Left colon (tissue), 2 donors: ENCODE measurements at regions not wholly inside any gene's neighbourhood (a gene's known extent, or its start where the extent isn't known, plus 50 kb on each side); places are given as distances from the start of the nearest gene placed in this dataset.
"Not testable (repeated sequence)": the region's sequence is repeated elsewhere in the genome, so short reads cannot be mapped to it uniquely, and the experiment has no call there.

Experiments used
- ATAC-seq: fragments of 200-7000 bp; cut with Tn5 transposase; one replicate; pipeline ENCODE4 v1.9.1; 2020; ENCODE audit warnings: mild to moderate bottlenecking, moderate library complexity
- DNase-seq, 2 donors: peaks; one replicate each; pipeline ENCODE4 v3.0.0-alpha.2; 2020
- intact Hi-C, 2 donors: fragments of 100-400 bp; cut with DNase I in 1 of 2; cut with micrococcal nuclease in 1 of 2; formaldehyde crosslinking; loops; one replicate each; pipeline versions ENCODE4 v1.11.2 to v1.14.0; 2022; cut with DNase I, micrococcal nuclease
- donor health status: DM: no; HTN: no; CAD: no.
- donor health status: DM: yes; HTN: yes; CAD: no.

- intact Hi-C loops, DNase-seq, ATAC-seq: not testable (repeated sequence)
Observed at GRCh38 chr11:3516934-3517567, 124.7 kb downstream of the ART5 start.

GRCh38 chr11:3516345-3516933 is 125.4 kb downstream of the ART5 start:
- DNase-seq, intact Hi-C loops, ATAC-seq: not testable (repeated sequence)

GRCh38 chr11:3514635-3515424 is 127.0 kb downstream of the ART5 start:
- DNase-seq, ATAC-seq, intact Hi-C loops: not testable (repeated sequence)

- DNase-seq, ATAC-seq, intact Hi-C loops: not testable (repeated sequence)
Observed at GRCh38 chr11:3513311-3513710, 128.5 kb downstream of the ART5 start.

GRCh38 chr11:3512751-3513150 is 129.0 kb downstream of the ART5 start:
- ATAC-seq, intact Hi-C loops, DNase-seq: not testable (repeated sequence)

- intact Hi-C loops, ATAC-seq: not testable (repeated sequence)
- DNase-seq, result peak; percentile 8 to 25
Observed at GRCh38 chr11:3512133-3512703, 129.6 kb downstream of the ART5 start.

- DNase-seq, intact Hi-C loops: not testable (repeated sequence)
- ATAC-seq, result peak; percentile 68
Observed at GRCh38 chr11:3511416-3512132, 130.2 kb downstream of the ART5 start.

- intact Hi-C loops, DNase-seq, ATAC-seq: not testable (repeated sequence)
Observed at GRCh38 chr11:3509563-3509962, 130.6 kb upstream of the ZNF195 start.

GRCh38 chr11:3499198-3499597 is 120.3 kb upstream of the ZNF195 start:
- intact Hi-C loops, DNase-seq, ATAC-seq: not testable (repeated sequence)

- intact Hi-C loops, ATAC-seq, DNase-seq: not testable (repeated sequence)
Observed at GRCh38 chr11:3498356-3498755, 119.4 kb upstream of the ZNF195 start.

GRCh38 chr11:3493152-3493551 is 114.2 kb upstream of the ZNF195 start:
- ATAC-seq, intact Hi-C loops, DNase-seq: not testable (repeated sequence)

- intact Hi-C loops, DNase-seq, ATAC-seq: not testable (repeated sequence)
Observed at GRCh38 chr11:3488003-3488402, 109.1 kb upstream of the ZNF195 start.

- ATAC-seq, intact Hi-C loops, DNase-seq: not testable (repeated sequence)
Observed at GRCh38 chr11:3485737-3486136, 106.8 kb upstream of the ZNF195 start.

- intact Hi-C loops, ATAC-seq: not testable (repeated sequence)
- DNase-seq, result peak; percentile 65 to 66
Observed at GRCh38 chr11:3476937-3477885, 98.3 kb upstream of the ZNF195 start.

GRCh38 chr11:3476084-3476936 is 97.4 kb upstream of the ZNF195 start:
- ATAC-seq, intact Hi-C loops: not testable (repeated sequence)
- DNase-seq, result peak in 1 of 2 donors; percentile 23

- intact Hi-C loops, ATAC-seq: not testable (repeated sequence)
Observed at GRCh38 chr11:3468963-3469362, 90.0 kb upstream of the ZNF195 start.

More at GRCh38 chr11:3468963-3469362, 90.0 kb upstream of the ZNF195 start:
- not testable (repeated sequence) for DNase-seq
